SU-DHL-6 (cell line): ENCODE measurements at regions not wholly inside any gene's neighbourhood (a gene's known extent, or its start where the extent isn't known, plus 50 kb on each side); places are given as distances from the start of the nearest gene placed in this dataset.

Experiments
- H2AFZ ChIP-seq: fragments of 200-600 bp; sonication (generic); 2 replicates; pipeline ENCODE4 v1.6.1; 2014; ENCODE audit warnings: low read depth, mild to moderate bottlenecking, moderate library complexity, mixed read lengths, antibody characterized with exemption, low read length; ENCODE audit not compliant: severe bottlenecking
- H3F3A ChIP-seq: fragments of 200-600 bp; shearing (Covaris generic); 2 replicates; pipeline ENCODE4 v1.6.0; 2016; ENCODE audit warnings: antibody characterized with exemption, mild to moderate bottlenecking; ENCODE audit not compliant: insufficient read depth
- H3K27ac ChIP-seq: fragments of 200-600 bp; sonication (generic); 2 replicates; pipeline ENCODE4 v1.5.1; 2016; ENCODE audit warnings: low read depth, mild to moderate bottlenecking, low read length, moderate library complexity, mixed read lengths
- H3K27me3 ChIP-seq: fragments of 200-600 bp; sonication (generic), shearing (Covaris generic); 2 replicates; pipeline ENCODE4 v1.6.0; 2014; ENCODE audit warnings: mild to moderate bottlenecking, low read length
- H3K36me3 ChIP-seq: fragments of 200-600 bp; sonication (generic); 2 replicates; pipeline ENCODE4 v1.6.1; 2014; ENCODE audit warnings: mild to moderate bottlenecking, low read length, mixed read lengths
- H3K4me2 ChIP-seq: fragments of 300-600, 200-600 bp; shearing (Covaris generic), sonication (generic); 2 replicates; pipeline ENCODE4 v1.6.0; 2014; ENCODE audit warnings: low read length, low read depth, mild to moderate bottlenecking; ENCODE audit not compliant: poor library complexity, severe bottlenecking
- H3K4me3 ChIP-seq: fragments of 200-600 bp; sonication (generic); 2 replicates; pipeline ENCODE4 v1.5.1; 2014; ENCODE audit warnings: antibody characterized with exemption, low read length, mild to moderate bottlenecking, mixed read lengths; ENCODE audit not compliant: insufficient read depth, poor library complexity, severe bottlenecking
- H3K79me2 ChIP-seq: fragments of 200-600 bp; sonication (generic); 2 replicates; pipeline ENCODE4 v1.6.1; 2014; ENCODE audit warnings: mild to moderate bottlenecking, low read length, moderate library complexity; ENCODE audit not compliant: insufficient read depth
- H3K9ac ChIP-seq: fragments of 200-600 bp; sonication (generic); 2 replicates; pipeline ENCODE4 v1.7.0; 2014; ENCODE audit warnings: mild to moderate bottlenecking, low read length
- H3K9me2 ChIP-seq: fragments of 200-600 bp; sonication (generic); replicated peaks from 2 replicates; pipeline ENCODE4 v1.6.1; 2014; ENCODE audit warnings: low read length; ENCODE audit not compliant: insufficient read depth
- H3K9me3 ChIP-seq: fragments of 200-600 bp; sonication (generic); 2 replicates; pipeline ENCODE4 v1.6.1; 2014; ENCODE audit warnings: low read length, mixed read lengths; ENCODE audit not compliant: insufficient read depth
- H4K20me1 ChIP-seq: fragments of 200-600 bp; sonication (generic); 2 replicates; pipeline ENCODE4 v1.6.1; 2014; ENCODE audit warnings: low read depth, mild to moderate bottlenecking, antibody characterized with exemption, low read length, moderate library complexity, mixed read lengths
- CTCF ChIP-seq: fragments of 200-600 bp; sonication (generic); IDR thresholded peaks from one replicate; pipeline ENCODE4 v1.5.1; 2017; ENCODE audit warnings: antibody characterized with exemption, mild to moderate bottlenecking, low read length, moderate library complexity; ENCODE audit not compliant: insufficient read depth, poor library complexity, severe bottlenecking
- EZH2phosphoT487 ChIP-seq: fragments of 200-600 bp; sonication (generic), shearing (Covaris generic); conservative IDR thresholded peaks from 2 replicates; pipeline ENCODE4 v1.6.1; 2018; ENCODE audit warnings: mild to moderate bottlenecking, antibody characterized with exemption, low read length, moderate library complexity, mixed read lengths

- Histone ChIP-seq H3F3A (no peaks in the 10 kb centered on the region), H3K36me3 (no peaks in the 10 kb centered on the region), H3K9ac (no peak overlapping the region), H4K20me1 (no peaks in the 10 kb centered on the region), H2AFZ (no peak overlapping the region), H3K79me2 (no peaks in the 10 kb centered on the region), H3K4me2 (no peak overlapping the region), H3K4me3 (no peak overlapping the region), H3K9me3 (no peaks in the 10 kb centered on the region), H3K27ac (no peak overlapping the region), H3K27me3 (no peaks in the 10 kb centered on the region), H3K9me2 (no peaks in the 10 kb centered on the region)
- TF ChIP-seq CTCF (no peak), EZH2phosphoT487 (no peak)
Observed at GRCh38 chr6:27785294-27785693, 126.9 kb downstream of the OR2B2 start.

GRCh38 chr6:27782748-27783147, 129.4 kb downstream of the OR2B2 start:
- TF ChIP-seq EZH2phosphoT487: no peak
- TF ChIP-seq CTCF: no peak
- no peak overlapping the region for H3K4me3 ChIP-seq
- H2AFZ ChIP-seq: no peak overlapping the region
- no peaks in the 10 kb centered on the region for H3K9me3 ChIP-seq
- no peak overlapping the region for H3K9ac ChIP-seq
- H3K4me2 ChIP-seq: no peak overlapping the region
- no peaks in the 10 kb centered on the region for H4K20me1 ChIP-seq
- no peaks in the 10 kb centered on the region for H3K27me3 ChIP-seq
- no peaks in the 10 kb centered on the region for H3K9me2 ChIP-seq
- H3K79me2 ChIP-seq: no peaks in the 10 kb centered on the region
- no peaks in the 10 kb centered on the region for H3K36me3 ChIP-seq
- H3F3A ChIP-seq: no peaks in the 10 kb centered on the region
- no peak overlapping the region for H3K27ac ChIP-seq

GRCh38 chr6:27778625-27779417, 133.4 kb downstream of the OR2B2 start:
- Histone ChIP-seq H3K27ac (no peak overlapping the region), H2AFZ (no peak overlapping the region), H3F3A (no peaks in the 10 kb centered on the region), H3K36me3 (no peaks in the 10 kb centered on the region), H3K27me3 (no peaks in the 10 kb centered on the region), H3K9ac (no peak overlapping the region), H3K9me2 (no peaks in the 10 kb centered on the region), H3K4me3 (no peak overlapping the region), H4K20me1 (no peaks in the 10 kb centered on the region), H3K4me2 (no peak overlapping the region), H3K79me2 (no peaks in the 10 kb centered on the region), H3K9me3 (no peaks in the 10 kb centered on the region)
- no peak for TF ChIP-seq EZH2phosphoT487
- TF ChIP-seq CTCF: no peak
